8988T (cell line): ENCODE measurements at regions not wholly inside any gene's neighbourhood (a gene's known extent, or its start where the extent isn't known, plus 50 kb on each side); places are given as distances from the start of the nearest gene placed in this dataset.

ENCODE experiments used
- DNase-seq: peaks from one replicate; pipeline ENCODE4 v3.0.0; 2011

DNA sequence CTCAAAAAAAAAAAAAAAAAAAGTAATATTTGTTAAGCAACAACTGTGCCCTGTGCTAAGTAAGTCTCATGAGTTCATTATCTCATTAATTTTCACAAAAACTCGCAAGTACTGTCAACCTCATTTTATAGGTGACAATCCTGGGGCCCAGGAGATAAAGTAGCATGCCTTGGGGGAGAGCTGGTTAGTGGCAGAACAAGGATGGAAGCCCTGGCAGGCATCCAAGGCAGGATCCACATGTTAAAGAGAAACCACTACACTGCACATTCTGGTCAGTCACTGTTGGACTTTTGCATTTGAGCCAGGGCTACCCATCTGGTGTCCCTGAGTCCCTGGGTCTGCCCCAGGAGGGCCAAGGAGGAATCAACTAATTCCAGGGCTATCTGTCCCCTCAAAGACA, 54.6 kb downstream of the ZFP36L2 start:
- no peak for DNase-seq

GRCh38 chr2:43170405-43171105, 55.9 kb downstream of the ZFP36L2 start:
- DNase-seq, result no peak

GRCh38 chr2:43169987-43170386, 56.4 kb downstream of the ZFP36L2 start:
- peak; percentile 77 for DNase-seq

- DNase-seq, result no peak
Observed at GRCh38 chr2:43169099-43169945, 57.1 kb downstream of the ZFP36L2 start.

- DNase-seq, result no peak
Observed at GRCh38 chr2:43168016-43168369, 58.4 kb downstream of the ZFP36L2 start.

DNA sequence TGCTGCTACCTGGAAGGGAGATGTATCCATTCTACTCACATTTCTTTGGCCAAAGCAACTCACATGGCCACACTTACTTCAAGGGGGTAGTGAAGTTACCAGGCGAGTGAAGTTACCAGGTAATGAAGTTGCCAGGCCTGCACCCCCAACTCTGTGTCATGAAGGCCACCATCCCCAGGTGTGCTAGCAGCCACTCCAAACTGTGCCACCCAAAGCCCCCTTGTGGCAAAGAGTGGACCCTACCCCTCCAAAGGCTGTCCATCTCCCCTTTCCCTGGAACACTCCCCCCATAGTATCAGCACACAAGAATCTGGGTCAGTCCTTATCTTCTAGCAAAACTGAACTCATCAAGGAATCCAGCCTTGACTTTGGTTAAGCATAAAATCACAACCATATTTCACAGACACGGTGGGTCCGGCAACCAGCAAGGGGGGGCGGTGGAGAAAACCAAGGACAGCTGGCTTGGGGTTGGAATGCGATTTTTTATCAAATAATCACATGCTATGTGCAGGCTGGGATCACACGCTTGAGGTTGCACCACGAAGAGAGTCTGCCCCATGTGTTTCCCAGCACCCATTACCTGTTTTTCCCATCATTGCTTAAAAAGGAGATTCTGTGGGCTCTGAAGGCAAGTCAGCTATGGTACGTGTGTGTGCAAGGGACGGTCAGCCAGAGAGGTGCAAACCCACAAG, 60.9 kb downstream of the ZFP36L2 start:
- DNase-seq, result no peak

GRCh38 chr2:43164686-43165085, 61.7 kb downstream of the ZFP36L2 start:
- DNase-seq, result no peak

- no peak for DNase-seq
Observed at GRCh38 chr2:43163584-43164270, 62.7 kb downstream of the ZFP36L2 start.

DNA sequence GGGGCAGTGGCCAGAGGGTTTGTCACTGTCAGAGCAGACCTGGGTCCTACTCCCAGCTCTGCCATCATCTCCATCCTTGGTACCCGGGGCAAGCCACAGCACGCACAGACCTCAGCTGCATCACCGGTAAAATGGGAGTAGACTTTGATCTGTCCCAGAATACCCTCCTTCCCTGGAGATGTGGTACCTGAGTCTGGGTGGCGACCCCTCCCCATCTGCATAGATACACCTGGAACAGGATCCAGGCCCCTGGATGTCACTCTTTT, 64.0 kb downstream of the ZFP36L2 start:
- no peak for DNase-seq

- DNase-seq, result no peak
Observed at GRCh38 chr2:43161650-43162510, 64.5 kb downstream of the ZFP36L2 start.

- no peak for DNase-seq
Observed at GRCh38 chr2:43160778-43161177, 65.6 kb downstream of the ZFP36L2 start.

DNA sequence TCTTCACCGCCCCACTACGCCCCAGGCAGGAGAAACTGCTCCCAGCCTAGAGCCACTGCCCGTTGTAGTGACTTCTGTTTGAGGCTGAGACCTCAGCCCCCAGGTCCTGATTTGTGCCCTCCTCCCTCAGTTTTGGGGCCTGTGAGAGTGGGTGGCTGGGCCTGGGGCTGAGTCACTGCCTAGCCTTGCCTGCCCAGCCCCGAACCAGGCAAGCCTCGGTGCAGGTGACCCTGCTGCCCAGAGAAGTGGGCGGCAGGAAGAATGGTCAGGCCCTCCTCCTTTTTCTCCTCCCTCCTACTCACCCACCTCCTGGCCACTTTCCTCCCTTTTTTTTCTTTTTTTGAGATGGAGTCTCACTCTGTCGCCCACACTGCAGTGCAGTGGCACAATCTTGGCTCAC, 66.6 kb downstream of the ZFP36L2 start:
- DNase-seq, result no peak

DNA sequence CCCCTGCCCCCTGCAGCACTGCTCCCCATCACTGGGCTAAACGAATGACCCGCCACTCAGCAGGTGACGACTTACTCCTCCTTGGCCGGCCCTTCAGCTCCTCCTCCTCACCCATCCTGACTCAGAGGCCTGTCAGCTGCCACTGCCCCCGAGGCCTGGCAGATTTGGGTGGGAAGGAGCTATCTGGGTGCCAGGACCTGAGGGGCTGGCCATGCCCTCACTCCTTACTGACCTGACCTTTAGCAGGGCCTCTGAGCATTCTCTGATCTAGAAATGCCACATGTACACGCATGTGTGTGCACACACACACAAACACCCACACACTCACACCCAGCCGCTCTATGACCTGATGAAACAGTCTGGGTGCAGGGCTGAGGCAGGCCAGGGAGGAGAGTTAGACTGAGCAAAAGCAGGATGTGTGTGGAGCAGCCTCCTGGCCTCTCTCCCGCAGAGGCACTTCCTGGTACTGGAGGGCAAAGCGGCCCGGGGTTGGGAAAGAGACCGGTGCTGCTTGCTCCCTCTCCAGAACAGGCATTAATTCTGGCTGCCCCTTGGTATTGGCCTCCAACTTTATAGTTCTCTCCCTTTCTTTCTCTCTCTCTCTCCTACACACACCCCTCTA, 68.0 kb downstream of the ZFP36L2 start:
- DNase-seq, result no peak

GRCh38 chr2:43157506-43158246, 68.7 kb downstream of the ZFP36L2 start:
- DNase-seq, result no peak

DNA sequence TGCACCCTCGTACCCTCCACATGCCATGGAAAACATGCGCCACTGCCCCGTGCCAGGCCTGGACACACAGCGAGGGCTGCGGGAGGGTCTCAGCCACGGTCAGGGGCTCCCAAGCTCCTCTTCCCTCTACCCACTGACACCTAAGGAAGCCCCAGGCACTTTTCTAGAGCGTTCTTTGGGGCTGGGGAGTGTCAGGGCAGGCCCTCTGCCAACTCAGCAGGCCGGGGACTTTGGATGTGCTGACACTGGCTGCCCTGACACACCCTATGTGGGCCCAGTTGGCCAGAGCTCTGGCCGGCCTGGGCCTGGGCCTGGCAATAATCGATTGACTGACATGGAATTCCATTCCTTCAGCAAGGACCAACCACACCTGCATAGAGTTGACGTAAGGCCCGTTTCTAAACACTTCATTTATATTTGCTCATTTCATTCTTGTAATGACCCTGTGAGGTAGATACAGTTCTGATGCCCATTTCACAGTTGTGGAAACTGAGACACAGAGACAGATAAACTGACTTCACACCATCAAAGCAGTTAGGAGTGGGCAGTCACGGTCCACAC, 70.5 kb downstream of the ZFP36L2 start:
- no peak for DNase-seq

- DNase-seq, result no peak
Observed at GRCh38 chr2:43154685-43155084, 71.7 kb downstream of the ZFP36L2 start.

GRCh38 chr2:43152741-43153647, 73.4 kb downstream of the ZFP36L2 start:
- DNase-seq, result no peak

- DNase-seq, result no peak
Observed at GRCh38 chr2:43152186-43152585, 74.2 kb downstream of the ZFP36L2 start.

DNA sequence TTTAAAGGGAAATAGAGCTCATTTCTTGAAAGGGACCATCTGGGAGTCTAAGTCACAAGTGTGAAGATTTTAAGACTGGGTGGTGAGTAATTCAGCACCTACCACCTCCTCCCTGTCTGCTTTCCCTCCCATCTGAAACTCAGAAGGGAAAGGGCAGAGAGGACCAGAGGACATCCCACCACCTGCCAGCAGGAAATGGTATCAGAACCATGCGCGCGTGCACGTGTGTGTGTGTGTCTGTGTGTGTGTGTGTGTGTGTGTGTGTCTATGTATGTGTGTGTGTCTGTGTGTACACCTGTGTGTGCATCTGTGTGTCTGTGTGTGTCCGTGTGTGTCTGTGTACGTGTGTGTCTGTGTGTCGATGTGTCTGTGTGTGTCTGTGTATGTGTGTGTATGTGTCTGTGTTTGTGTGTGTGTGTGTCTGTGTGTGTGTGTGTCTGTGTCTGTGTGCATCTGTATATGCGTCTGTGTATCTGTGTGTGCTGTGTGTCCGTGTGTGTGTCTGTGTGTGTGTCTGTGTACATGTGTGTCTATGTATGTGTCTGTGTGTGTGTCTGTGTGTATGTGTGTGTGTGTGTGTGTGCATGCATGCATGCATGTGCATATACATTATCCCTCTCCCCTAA, 76.8 kb downstream of the ZFP36L2 start:
- DNase-seq, result no peak
